SIG-M5 (cell line): ENCODE measurements at regions not wholly inside any gene's neighbourhood (a gene's known extent, or its start where the extent isn't known, plus 50 kb on each side); places are given as distances from the start of the nearest gene placed in this dataset.
"Not testable (repeated sequence)": the region's sequence is repeated elsewhere in the genome, so short reads cannot be mapped to it uniquely, and the experiment has no call there.

Experiments
- DNase-seq: peaks from one replicate; lab custom pipeline; 2025; lab: John Stamatoyannopoulos, UW

- no peak for DNase-seq
Observed at GRCh38 chr2:76170009-76170384, 459.3 kb upstream of the GCFC2 start.

DNA sequence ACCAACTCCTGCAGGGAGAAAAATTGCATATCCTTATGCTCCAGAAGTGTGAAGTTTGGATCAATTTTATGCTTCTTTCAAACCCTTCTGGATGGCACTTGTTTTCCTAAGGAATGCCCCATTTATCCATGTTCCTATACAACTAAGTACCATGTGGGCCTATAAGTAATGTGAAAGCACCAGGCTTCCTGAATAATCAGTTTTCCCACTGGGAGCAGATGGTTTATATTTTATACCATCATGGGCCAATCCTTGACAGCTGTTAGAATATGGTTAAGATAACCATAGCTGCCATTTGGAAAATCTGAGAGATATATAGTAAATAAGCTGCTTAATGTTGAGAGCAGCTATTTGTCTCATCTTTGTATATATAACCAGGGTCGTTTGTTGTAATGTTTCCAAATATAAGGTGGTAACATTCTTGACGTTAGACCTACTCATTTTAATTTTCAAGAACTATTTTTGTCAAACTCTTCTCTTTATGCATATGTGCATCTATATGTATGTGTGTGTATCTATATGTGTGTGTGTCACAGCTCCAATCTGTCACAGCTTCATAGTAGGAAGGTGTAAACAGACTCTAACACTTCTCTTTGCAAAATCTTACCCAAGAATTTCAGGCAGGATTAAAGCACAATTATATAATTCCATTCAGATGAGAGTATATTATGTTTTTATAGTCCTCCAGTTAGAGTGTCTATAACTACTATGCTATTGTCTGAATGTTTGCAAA, 458.7 kb upstream of the GCFC2 start:
- no peak for DNase-seq

- no peak for DNase-seq
Observed at GRCh38 chr2:76163860-76164259, 453.1 kb upstream of the GCFC2 start.

DNA sequence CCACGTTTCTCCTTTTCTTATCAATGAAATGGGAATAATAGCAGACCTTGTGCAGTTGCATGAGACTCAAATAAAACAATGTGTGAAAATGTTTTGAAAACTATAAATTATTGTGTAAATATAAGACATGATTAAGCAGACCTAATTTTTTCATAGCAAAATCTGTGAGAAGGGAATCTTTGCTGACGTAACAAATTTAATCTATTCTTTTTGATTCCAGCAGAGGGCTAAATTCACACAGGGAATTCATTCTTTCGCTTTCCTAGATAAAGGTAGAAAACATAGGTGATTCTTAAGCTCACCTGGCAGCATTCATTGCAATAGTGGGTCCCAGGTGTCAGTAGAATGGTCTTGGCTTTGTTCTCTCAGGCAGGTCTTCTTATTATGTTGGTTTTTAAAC, 450.0 kb upstream of the GCFC2 start:
- no peak for DNase-seq

- DNase-seq, result no peak
Observed at GRCh38 chr2:76159042-76159648, 448.4 kb upstream of the GCFC2 start.

DNA sequence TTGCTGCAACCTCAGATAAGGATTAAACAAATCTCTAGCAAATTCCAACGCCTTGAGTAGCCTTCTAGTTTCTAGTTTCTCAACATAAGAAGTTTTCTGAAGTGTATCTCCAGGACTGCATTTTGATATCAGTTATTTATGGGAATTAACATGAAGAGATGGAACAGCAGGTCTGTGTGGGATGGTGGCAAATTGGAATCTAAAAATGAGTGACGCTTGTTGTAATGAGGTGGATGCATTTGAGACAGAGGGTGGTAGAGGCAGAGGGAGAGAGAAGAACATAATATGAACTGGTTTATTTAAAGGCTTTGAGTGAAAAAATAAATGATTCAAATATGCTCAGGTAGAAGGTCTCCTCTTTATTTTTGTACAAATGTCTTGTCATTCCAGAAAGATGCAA, 446.8 kb upstream of the GCFC2 start:
- no peak for DNase-seq

- DNase-seq, result no peak
Observed at GRCh38 chr2:76154981-76155380, 444.3 kb upstream of the GCFC2 start.

DNA sequence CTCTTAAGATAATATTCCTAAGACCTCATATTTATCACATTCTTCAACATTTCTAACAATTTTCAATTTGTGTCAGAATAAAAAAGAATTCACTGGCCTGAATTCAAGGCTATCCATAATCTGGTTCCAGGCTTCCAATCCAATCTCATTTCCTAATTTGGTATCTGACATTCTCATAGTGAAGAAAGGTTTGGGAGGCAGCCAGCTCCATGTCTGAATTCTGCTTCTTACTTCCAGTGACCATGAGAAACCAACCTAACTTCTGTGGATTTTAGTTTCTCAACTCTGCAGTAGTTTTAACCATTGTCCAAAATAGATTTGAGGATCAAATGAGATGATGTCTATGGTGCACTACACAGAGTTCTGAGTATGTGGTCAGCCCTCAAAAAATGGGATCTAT, 439.1 kb upstream of the GCFC2 start:
- DNase-seq, result no peak

DNA sequence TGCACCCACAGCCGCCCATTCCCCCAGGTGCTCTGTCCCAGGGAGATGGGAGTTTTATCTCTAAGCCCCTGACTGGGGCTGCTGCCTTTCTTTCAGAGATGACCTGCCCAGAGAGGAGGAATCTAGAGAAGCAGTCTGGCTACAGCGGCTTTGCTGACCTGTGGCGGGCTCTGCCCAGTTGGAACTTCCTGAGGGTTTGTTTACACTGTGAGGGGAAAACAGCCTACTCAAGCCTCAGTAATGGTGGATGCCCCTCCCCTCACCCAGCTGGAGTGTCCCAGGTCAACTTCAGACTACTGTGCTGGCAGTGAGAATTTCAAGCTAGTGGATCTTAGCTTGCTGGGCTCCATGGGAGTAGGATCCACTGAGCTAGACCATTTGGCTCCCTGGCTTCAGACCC, 428.6 kb upstream of the GCFC2 start:
- not testable (repeated sequence) for DNase-seq

DNA sequence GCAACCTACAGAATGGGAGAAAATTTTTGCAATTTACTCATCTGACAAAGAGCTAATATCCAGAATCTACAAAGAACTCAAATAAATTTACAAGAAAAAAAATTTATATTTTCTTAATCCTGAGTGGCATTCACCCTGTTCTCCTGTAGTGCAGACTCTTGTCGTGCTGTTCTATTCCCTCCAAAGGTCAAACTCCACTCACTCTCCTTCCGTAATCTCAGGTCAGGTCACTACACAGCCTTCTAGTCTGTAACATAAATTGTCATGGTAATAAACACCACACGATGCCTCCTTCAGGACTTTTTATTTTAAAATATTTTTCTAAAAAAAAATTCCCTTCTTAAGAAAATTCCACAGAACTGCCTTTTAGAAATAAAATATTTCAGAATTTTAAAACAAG, 417.9 kb upstream of the GCFC2 start:
- DNase-seq, result no peak

- no peak for DNase-seq
Observed at GRCh38 chr2:76120176-76120575, 409.5 kb upstream of the GCFC2 start.

DNA sequence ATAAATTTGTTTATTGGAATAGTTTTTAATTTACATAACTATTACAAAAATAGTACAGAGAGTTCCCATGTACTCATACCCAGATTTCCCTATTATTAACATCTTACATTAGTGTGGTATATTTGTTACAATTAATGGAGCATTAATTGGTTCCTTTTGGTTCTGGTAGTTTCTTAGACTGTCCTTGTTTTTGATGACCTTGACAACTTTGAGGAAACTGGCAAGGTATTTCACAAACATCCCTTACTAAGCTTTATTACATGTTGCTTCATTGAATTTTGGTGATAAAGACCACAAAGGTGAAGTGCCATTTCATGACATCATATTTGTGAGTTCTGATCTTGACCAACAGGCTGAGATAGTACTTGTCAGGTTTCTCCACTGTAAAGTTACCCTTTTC, 379.0 kb upstream of the GCFC2 start:
- DNase-seq, result no peak

- no peak for DNase-seq
Observed at GRCh38 chr2:76083248-76083647, 372.5 kb upstream of the GCFC2 start.

- DNase-seq, result no peak
Observed at GRCh38 chr2:76082509-76082908, 371.8 kb upstream of the GCFC2 start.

DNA sequence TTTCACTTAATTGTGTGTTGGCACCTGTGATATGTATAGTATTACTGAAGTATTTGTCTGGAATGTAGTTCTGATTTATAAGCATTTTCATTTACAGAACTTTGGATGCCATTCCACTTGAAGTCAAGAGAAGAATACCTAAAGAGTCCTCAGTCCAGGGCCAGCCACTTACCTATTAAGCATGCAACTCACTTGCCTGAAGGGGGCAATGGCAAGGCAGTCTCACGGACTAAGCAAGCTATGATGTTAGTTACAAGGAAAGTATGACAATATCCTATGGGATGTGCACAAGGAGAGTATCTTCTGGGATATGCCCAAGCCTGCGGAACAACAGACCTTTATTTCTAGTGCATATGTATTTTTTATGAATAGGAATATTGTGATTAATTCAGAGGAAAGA, 369.4 kb upstream of the GCFC2 start:
- DNase-seq, result no peak

- no peak for DNase-seq
Observed at GRCh38 chr2:76075126-76075525, 364.4 kb upstream of the GCFC2 start.

- no peak for DNase-seq
Observed at GRCh38 chr2:76073992-76074604, 363.4 kb upstream of the GCFC2 start.

GRCh38 chr2:76050196-76050595, 339.5 kb upstream of the GCFC2 start:
- DNase-seq, result no peak

GRCh38 chr2:76044701-76045100, 334.0 kb upstream of the GCFC2 start:
- DNase-seq, result no peak

- no peak for DNase-seq
Observed at GRCh38 chr2:76039505-76039904, 328.8 kb upstream of the GCFC2 start.

GRCh38 chr2:76027761-76028160, 317.0 kb upstream of the GCFC2 start:
- no peak for DNase-seq

DNA sequence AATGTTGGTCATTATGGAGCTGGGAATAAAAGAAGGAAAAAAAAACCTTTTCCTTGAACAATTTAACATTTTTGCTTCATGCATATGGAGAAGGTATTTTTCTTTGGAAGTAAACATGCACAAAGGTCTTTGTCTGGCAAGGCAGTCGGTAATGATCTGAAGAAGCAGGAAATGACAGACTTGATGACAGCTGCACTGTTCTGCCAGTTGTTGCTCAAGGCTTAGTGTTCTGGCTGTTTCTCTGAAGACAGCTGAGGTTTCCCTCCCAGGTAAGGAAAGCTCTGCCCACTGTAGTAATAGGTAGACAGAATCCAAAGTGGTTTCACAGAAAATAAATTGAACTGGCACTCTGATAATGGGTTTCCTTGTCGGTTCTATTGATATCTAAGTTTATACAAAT, 308.4 kb upstream of the GCFC2 start:
- DNase-seq, result no peak

DNA sequence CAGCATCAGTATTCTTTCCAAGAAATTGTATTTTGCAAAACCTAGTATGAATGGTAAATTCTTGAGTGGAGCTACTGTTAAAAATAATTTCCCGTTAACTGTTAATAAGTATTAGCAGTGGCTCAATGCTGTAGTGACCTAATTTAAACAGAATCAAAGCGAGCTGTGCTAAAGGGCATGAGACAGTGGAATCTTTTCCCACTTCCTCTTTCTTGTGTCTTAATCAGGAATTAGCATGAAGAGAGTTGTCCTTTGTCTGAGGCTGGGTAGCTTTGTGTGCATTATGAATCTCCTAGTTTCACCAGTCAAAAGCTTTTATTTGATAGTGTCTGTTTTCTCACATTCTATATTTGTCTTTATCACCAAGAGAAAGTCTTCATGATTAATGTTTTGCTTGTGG, 298.8 kb upstream of the GCFC2 start:
- DNase-seq, result no peak
